ENCODE measurements at regions not wholly inside any gene's neighbourhood (a gene's known extent, or its start where the extent isn't known, plus 50 kb on each side); places are given as distances from the start of the nearest gene placed in this dataset.
"Not testable (repeated sequence)": the region's sequence is repeated elsewhere in the genome, so short reads cannot be mapped to it uniquely, and the experiment has no call there.

- no peak for DNase-seq (ENCODE audit: low spot score)
- in situ Hi-C loops (cut with MboI; ENCODE audit: low sequenced_read_pairs, unreplicated experiment): no loop called here
- no peak for TF ChIP-seq CTCF (IDR thresholded peaks at IDR 0.05; ENCODE audit: borderline replicate concordance, control extremely low read depth, extremely low read depth, insufficient read depth, missing control alignments)
Observed at GRCh38 chr2:223185638-223186037, 133.6 kb downstream of the KCNE4 start.

- no peak for DNase-seq (ENCODE audit: low spot score)
- TF ChIP-seq CTCF (IDR thresholded peaks at IDR 0.05; ENCODE audit: borderline replicate concordance, control extremely low read depth, extremely low read depth, insufficient read depth, missing control alignments): no peak
- in situ Hi-C loops (cut with MboI; ENCODE audit: low sequenced_read_pairs, unreplicated experiment): no loop called here
Observed at GRCh38 chr2:223187256-223187655, 135.3 kb downstream of the KCNE4 start.

GRCh38 chr2:223190561-223191206 lies 138.7 kb downstream of the KCNE4 start:
- in situ Hi-C loops (cut with MboI; ENCODE audit: low sequenced_read_pairs, unreplicated experiment); DNase-seq (ENCODE audit: low spot score): not testable (repeated sequence)

- TF ChIP-seq CTCF (IDR thresholded peaks at IDR 0.05; ENCODE audit: borderline replicate concordance, control extremely low read depth, extremely low read depth, insufficient read depth, missing control alignments): no peak
Observed at GRCh38 chr2:223196331-223196730, 144.3 kb downstream of the KCNE4 start.

GRCh38 chr2:223197046-223197445 lies 145.1 kb downstream of the KCNE4 start:
- in situ Hi-C loops (cut with MboI; ENCODE audit: low sequenced_read_pairs, unreplicated experiment): no loop called here
- TF ChIP-seq CTCF (IDR thresholded peaks at IDR 0.05; ENCODE audit: borderline replicate concordance, control extremely low read depth, extremely low read depth, insufficient read depth, missing control alignments): no peak
- DNase-seq (ENCODE audit: low spot score): no peak

More at GRCh38 chr2:223196331-223196730, 144.3 kb downstream of the KCNE4 start:
- DNase-seq (ENCODE audit: low spot score): no peak
- in situ Hi-C loops (cut with MboI; ENCODE audit: low sequenced_read_pairs, unreplicated experiment): no loop called here

- in situ Hi-C loops (cut with MboI; ENCODE audit: low sequenced_read_pairs, unreplicated experiment): no loop called here
- no peak for DNase-seq (ENCODE audit: low spot score)
- TF ChIP-seq CTCF (IDR thresholded peaks at IDR 0.05; ENCODE audit: borderline replicate concordance, control extremely low read depth, extremely low read depth, insufficient read depth, missing control alignments): no peak
Observed at GRCh38 chr2:223199531-223200515, 147.8 kb downstream of the KCNE4 start.

All from GM13976 (cell line).